CD4-positive, alpha-beta T cell treated with Interferon gamma for 1 hour (primary cell): ENCODE measurements at regions not wholly inside any gene's neighbourhood (a gene's known extent, or its start where the extent isn't known, plus 50 kb on each side); places are given as distances from the start of the nearest gene placed in this dataset.
"Not testable (repeated sequence)": the region's sequence is repeated elsewhere in the genome, so short reads cannot be mapped to it uniquely, and the experiment has no call there.

Source experiments
- DNase-seq: peaks from one replicate; pipeline ENCODE4 v3.0.0-alpha.2; 2020

DNA sequence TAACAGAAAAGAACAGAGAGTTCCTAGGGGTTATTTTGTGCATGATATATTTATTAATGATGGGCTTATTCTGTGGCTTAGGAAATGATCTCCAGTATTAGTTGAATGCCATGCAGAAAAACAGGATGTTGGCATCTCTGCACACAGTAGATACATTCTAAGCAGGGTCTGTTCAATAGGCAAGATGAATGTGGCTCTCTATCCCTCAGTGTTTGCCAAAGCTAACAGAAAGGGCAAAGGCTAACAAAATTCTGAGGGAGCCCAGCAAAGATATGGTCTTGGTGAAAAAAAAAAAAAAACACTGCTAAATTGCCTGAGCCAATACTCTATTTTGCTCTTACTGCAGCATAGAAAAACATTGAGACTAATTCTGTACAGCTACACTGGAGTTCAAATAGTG, 1095.8 kb downstream of the UQCRFS1 start:
- DNase-seq = no peak

DNA sequence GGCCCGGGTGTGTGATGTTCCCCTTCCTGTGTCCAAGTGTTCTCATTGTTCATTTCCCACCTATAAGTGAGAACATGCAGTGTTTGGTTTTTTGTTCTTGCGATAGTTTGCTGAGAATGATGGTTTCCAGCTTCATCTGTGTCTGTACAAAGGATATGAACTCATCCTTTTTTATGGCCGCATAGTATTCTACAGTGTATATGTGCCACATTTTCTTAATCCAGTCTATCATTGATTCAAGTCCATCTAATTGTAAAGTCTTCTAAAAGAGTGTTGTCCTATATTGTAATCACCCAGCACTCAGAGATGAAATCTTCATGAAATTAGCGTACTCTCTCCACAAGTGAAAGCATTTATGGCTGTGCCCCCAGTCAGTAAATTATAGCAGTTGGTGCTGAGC, 1096.6 kb downstream of the UQCRFS1 start:
- DNase-seq = not testable (repeated sequence)

DNA sequence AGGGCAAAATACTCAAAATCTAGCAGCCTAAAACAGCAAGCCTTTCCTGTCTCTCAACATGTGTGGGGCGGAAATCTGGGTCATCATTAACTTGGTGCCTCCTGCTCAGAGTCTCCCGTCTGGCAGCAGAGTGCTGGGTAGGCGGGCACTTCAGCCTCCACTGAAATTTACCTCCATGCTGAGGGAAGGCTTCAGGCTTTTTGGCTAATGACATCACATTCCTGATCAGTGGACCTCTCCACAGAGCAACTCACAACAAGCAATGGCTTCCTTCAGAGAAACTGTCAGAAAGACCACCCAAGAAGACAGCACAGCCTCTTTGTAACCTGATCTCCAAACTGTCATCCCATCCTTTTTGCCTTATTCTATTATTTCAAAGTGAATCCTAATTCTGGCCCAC, 1109.0 kb downstream of the UQCRFS1 start:
- DNase-seq = no peak

DNA sequence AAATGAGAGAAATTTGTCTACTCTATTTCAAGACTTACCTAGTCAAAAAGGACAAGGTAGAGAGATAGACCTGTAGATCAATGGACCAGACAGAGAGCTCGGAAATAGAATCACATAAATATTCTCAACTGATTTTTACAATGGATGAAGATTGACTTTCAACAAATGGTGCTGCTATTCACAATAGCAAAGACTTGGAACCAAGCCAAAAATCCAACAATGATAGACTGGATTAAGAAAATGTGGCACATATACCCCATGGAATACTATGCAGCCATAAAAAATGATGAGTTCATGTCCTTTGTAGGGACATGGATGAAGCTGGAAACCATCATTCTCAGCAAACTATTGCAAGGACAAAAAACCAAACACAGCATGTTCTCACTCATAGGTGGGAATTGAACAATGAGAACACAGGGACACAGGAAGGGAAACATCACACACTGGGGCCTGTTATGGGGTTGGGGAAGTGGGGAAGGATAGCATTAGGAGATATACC, 1128.2 kb downstream of the UQCRFS1 start:
- DNase-seq = not testable (repeated sequence)

DNA sequence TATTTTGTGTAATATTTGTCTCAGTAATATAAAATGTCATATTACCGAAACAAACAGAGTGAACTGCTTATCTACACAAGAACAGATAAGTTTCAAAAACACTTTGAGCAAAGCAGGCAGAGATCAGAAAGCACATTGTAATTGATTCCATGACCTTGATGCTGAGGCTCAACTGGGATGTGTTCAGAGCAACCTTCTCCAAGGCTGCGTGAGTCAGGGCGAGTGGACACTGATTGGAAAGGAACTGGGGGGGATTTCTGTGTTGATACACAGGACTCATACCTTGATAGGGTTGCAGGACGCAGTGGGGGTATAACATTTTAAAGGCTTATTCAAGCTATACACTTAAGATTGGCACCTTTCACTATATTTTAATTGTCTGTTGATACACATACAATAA, 1136.3 kb downstream of the UQCRFS1 start:
- DNase-seq = no peak

DNA sequence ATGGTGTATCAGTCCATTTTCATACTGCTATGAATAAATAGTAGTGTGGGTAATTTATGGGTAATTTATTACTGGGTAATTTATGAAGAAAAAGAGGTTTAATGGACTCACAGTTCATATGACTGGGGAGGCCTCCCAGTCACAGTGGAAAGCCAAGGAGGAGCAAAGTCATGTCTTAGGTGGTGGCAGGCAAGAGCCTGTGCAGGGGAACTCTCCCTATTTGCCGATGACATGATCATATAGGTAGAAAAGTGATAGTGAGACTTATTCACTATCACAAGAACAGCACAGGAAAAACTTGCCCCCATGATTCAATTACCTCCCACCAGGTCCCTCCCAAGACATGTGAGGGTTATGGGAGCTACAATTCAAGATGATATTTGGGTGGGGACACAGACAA, 1137.7 kb downstream of the UQCRFS1 start:
- DNase-seq = no peak

DNA sequence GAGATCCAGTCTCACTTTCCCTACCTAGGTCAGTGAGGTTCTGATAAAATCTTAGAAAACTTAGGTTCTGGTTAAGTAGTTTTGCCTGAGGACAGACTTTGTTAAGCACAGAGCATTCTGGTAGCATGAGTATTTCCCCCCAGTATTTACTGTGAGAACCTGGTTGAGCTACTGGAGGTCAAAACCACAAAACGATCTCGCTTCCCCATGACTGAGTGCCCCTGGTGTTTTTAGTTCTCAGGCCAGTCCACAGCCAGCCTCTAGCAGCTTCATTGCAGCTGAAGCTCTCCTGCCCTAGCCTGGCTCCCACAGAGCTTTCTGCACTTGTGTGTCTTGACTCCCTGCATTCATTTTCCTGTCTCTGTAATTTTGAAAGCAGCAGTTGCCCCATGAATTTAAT, 1138.2 kb downstream of the UQCRFS1 start:
- no peak for DNase-seq

DNA sequence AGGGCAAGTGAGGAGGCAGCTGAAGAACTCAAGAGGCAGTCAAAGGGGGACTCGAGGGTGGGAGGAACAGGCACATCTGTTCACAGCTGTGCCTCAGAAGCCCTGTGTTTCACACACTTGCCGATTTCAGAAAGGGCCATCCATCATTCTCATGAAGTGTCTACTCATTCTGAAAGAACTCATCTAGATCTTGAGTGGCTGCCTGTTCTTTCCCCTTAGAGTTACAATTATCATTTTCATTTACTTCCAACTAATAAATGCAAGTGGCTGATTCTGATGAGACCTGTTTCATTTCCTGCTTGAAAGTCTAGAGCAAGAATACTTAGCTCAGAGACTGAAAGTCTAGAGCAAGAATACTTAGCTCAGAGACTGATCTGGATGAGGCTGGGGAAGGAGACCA, 1145.1 kb downstream of the UQCRFS1 start:
- DNase-seq = no peak

DNA sequence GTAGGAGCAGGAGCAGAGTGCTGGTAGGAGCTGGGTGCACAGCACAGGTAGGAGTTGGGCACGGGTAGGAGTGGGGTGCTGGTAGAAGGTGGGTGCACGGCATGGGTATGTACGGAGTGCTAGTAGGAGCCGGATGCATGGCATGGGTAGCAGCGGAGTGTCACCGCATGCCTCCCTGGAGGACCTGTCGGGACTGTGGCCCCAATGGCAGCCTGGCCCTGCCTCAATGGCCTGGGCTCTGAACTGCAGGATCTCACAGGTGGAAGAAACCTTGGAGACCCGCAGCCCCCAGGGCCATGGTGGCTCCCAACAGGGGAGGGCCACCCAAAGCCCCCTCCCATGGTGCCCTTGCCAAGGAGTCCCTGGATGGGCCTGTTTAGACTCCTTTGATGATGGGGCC, 1146.0 kb downstream of the UQCRFS1 start:
- no peak for DNase-seq

DNA sequence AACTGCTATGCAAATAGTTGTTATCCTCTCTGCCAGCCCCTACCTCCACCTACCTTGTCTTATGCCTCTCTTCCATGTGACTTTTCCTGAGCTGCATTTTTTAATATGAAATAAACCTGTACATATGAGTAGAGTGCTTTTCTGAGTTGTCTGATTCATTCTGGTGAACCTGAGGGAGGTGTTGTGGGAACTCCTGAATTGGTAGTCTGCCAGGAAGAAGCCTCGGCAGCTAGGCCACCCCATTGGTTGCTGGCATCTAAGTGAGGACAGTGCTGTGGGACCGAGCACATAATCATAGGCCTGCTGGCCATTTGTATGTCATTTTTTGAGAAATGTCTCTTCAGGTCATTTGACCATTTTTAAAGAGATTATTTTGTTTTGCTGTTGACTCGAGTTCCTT, 1146.8 kb downstream of the UQCRFS1 start:
- no peak for DNase-seq

DNA sequence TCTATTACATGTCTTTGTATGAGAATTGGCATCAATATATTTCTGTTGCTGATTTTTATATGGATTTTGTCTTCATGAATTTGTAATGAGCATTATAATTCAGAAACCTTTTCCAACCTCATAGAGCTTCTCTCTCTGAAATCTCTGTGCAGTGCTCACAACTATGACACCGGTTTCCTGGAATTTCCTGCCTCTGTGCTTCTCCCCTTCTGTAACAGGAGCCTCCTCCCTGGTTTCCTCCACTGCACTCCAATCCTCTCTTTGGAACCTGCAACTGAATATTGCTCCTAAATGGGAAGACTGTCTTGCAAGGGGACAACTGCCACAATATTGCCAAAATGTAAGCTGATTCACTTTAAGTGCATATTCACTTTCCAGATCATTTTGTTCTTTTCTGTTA, 1147.9 kb downstream of the UQCRFS1 start:
- DNase-seq = no peak

DNA sequence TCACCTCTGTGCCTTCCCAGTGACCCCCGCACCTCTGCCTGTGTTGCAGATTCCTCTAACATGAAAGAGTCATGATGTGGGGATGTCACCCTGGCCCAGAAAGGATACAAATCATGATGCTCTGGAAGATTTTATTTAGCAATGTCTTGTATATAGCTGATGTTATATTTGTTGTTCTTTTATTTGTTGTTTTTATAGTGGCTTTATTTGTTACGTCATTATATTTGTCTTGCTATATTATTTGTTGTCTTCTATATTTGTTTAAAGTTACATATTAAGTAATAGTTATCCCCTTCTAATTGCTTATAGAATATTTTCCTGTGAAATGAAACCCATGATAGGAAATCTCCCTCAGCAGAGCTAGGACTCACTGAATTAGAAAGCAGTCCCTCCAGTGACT, 1149.2 kb downstream of the UQCRFS1 start:
- no peak for DNase-seq

DNA sequence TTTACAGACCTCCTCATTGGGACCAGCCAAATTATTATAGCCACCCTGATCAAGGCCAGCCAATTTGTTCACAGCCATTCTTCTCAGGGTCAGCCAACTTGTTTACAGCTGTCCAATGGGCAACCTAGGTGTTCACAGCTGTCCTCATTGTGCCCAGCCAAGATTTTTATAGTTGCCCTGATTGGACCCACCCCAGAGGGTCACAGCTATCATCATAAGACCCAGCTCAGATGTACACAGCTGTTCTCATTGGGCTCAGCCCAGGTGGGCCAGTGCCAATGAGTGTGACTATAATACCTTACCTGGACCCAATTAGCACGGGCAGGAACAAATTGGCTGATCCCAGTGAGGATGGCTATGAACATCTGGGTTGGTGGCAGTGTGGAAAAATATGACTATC, 1151.8 kb downstream of the UQCRFS1 start:
- DNase-seq = no peak

DNA sequence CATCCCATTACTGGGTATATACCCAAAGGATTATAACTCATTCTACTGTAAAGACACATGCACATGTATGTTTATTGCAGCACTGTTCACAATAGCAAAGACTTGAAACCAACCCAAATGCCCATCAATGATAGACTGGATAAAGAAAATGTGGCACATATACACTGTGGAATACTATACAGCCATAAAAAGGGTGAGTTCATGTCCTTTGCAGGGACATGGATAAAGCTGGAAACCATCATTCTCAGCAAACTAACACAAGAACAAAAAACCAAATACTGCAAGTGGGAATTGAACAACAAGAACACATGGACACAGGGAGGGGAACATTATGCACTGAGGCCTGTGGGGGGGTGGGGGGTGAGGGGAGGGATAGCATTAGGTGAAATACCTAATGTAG, 1155.9 kb downstream of the UQCRFS1 start:
- not testable (repeated sequence) for DNase-seq

DNA sequence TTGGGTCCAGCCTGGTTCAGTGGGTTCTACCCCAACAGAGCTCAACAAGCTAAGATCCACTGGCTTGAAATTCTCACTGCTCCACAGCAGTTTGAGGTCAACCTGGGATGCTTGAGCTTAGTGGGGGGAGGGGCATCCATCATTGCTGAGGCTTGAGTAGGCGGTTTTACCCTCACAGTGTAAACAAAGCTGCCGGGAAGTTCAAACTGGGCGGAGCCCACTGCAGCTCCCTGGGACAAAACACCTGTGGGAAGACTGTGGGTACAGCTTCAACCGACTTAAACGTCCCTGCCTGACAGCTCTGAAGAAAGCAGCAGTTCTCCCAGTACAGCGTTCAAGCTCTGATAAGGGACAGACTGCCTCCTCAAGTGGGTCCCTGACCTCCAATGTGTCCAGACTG, 1161.9 kb downstream of the UQCRFS1 start:
- DNase-seq = no peak

DNA sequence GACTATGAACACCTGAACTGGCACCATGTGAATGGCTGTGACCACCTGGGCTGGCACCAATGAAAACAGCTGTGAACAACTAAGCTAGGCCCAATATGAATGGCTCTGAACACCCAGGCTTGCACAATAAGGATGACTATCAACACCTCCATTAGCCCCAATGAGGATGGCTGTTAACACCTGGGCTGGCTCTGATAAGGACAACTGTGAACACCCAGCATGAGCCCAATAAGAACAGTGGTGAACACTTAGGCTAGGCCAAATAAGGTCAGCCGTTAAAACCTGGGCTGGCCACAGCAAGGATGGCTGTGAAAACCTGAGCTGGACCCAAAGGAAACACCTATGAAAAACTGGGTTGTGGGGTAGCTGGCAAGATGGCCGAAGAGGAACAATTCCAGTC, 1163.1 kb downstream of the UQCRFS1 start:
- DNase-seq = no peak

DNA sequence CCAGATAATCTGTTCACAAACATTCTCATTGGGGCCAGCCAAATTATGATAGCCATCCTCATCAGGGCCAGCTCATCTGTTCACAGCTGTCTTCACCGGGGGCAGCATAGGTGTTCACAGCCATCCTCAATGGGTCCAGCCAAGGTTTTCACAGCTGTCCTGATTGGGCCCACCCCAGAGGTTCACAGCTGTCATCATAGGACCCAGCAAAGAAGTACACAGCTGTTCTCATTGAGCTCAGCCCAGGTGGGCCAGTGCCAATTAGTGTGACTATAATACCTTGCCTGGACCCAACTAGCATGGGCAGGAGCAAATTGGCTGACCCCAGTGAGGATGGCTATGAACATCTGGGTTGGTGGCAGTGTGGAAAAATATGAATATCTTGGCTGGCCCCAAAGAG, 1166.0 kb downstream of the UQCRFS1 start:
- DNase-seq = no peak

DNA sequence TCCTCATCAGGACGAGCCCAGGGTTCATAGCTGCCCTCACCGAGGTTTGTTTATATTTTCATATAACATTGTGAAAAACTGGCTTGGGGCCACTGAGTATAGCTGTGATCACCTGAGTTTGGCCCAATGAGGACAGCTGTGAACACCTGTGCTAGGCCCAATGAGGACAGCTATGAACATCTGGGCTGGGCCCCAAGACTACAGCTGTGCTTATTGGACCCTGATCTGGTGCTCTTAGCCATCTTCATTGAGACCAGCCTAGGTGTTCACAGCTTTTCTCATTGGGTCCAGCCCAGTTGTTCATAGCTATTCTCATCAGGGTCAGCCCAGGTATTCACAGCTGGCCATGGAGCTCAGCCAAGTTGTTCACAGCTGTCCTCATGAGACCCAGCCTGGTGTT, 1167.3 kb downstream of the UQCRFS1 start:
- DNase-seq = no peak

DNA sequence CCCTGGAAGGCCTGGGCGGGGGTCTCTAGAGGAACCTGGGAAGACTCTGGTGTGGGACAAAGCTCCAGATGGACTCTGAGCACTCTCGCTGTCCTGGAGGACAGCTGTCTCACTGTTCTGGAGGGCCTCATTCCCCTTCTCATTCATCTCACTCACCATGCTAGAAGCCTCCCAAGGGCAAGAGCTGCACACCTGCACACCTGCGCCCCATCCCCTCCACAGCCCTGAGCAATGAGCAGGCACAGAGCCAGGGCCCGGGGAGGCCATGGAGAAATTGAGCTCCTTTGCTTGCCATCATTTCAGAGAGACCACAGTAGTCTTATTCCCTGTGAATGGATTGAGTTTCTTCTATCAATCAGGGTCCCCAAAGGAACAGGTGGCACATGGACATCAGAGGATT, 1168.5 kb downstream of the UQCRFS1 start:
- DNase-seq = no peak

DNA sequence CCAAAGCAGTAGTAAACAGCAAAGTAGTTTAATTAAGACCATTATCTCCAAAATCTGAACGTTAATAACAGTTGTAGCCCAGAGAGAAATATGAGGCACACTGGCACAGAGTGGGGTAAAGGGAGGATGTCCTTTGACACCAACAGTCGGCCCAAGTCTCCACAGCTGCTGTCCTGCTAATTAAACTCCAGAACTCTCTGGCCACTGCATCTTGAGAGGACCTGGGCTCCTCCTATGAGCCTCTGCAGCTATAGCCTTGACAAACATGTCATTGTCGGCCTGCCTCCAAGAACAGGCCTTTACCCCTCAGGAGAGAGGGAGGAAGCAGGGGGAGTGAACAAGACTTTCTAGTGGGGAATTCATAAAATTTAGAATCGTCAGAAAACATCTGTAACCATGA, 1170.4 kb downstream of the UQCRFS1 start:
- no peak for DNase-seq

DNA sequence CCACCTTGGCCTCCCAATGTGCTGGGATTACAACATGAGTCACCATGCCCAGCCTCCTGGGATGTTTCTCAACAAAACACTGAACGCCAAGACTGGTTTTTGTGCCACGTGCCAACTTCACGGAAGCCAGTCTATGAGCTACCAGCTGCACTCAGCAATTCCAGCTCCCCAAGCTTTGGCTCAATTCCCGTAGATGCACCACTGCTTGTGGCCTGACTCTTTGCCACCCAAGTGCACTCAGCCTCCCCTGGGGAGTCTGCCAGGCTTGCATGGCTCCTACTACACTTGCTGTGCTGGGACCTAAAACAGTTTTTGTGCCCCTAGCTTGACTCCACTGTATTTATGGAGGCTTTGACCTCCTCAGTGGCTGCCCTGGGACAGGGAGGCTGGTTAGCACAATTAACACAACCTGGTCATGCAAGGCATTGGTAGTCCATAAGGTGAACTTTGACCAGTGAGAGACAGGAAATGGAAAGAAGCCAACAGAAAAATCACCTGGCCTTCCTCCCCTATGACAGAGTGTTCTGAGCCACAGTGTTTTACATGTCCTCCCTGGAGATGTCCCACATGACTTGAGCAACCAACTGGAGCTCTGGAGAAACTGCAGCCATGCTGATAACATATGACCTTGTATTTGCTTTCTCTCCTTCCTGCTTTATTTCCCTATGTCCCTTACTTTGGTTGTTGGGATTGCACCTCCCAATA, 1173.1 kb downstream of the UQCRFS1 start:
- DNase-seq = no peak

DNA sequence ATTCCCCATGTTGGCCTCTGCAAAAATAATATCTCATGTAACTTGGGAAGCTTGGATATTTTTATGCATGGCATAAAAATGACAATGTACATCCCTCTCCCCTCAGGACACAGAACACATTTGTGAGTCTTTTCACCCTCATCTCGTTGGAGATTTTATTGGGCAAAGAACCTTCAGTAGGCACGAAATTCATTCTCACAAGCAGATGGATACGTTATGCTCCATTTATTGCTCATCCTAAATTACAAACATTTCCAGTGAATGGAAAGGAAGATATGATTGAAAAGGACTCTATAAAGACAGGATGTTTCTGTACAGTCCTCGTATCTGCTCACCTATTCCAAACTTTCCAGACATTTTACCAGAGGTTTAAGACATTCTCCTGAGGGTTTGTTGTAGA, 1175.8 kb downstream of the UQCRFS1 start:
- no peak for DNase-seq

DNA sequence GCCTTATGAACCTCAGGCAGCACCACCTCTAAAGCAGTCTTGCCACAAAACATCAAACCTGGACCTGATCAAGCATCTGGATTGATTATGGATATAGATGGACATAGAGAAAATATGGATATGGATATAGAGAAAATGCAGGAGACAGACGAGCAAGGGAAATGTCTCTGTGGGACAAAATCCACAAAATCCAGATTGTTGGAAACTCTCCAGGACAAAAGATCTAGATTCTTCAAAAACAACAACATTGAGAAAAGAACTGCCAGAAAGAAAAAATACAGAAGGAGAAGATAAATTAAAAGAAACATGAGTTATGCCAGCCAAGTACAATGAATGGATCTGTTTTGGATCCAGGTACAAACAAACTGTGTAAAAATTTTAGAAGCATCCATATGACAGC, 1176.5 kb downstream of the UQCRFS1 start:
- DNase-seq = no peak

DNA sequence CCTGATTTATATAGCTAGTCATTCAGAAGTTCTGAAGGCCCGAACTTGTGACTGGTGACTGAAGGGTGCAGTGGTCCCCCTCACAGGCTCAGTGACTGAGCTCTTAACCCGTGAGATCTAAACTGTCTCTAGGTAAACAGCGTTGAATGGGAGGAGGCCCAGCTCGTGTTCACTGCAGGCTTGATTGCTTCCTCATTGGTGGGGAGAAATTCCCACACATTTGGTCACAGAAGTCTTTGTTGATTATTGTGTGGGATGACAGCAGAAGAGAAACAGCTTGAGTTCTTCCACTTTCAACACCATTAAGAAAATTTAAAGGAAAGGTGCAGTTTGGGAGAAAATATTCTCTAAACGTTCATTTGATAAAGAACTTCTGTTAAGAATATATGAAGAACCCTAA, 1178.0 kb downstream of the UQCRFS1 start:
- DNase-seq = no peak

DNA sequence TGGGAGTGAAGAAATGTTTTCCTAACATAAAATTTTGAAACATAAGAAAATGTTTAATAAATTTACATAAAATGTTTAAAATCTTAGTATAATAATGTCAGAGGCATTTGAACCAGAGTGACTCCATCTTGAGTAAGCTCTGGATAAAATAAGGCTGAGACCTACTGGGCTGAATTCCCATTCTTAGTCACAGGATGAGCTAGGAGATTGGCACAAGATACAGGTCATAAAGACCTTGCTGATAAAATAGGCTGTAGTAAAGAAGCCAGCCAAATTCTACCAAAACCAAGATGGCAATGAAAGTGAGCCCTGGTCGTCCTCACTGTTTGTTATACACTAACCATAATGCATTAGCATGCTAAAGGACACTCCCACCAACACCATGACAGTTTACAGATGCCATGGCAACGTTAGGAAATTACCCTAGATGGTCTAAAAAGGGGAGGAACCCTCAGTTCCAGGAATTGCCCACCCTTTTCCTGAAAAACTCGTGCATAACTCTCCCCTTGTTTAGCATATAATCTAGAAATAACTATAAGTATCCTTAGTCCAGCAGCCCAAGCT, 1184.0 kb downstream of the UQCRFS1 start:
- no peak for DNase-seq
